ENCODE measurements at regions not wholly inside any gene's neighbourhood (a gene's known extent, or its start where the extent isn't known, plus 50 kb on each side); places are given as distances from the start of the nearest gene placed in this dataset.

DNA sequence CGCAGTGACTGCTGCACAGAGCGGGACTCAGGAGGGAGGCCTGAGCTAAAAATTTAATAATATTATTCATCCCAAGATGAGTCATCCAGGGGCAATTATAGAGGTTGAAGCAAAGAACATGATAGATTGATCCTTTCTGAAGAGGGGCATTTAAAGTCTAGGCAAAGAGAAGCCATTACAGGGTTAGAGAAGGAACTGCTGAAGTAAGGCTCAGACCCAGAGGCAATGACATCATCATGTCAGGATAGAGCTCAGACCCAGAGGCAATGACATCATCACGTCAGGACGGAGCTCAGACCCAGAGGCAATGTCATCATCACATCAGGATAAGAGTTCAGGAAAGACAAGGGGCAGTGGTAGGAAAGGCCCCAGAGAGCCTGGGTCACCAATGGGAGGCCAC is 184.0 kb downstream of the TMEM18 start:
- H3K4me3 ChIP-seq (ENCODE audit: low read length) = no peak overlapping the region
- H3K9me3 ChIP-seq (ENCODE audit: low read length) = no peaks in the 10 kb centered on the region
- H3K27ac ChIP-seq (ENCODE audit: low read length) = no peak overlapping the region
- no peaks in the 10 kb centered on the region for H4K20me1 ChIP-seq (ENCODE audit: low read length)
- no peaks in the 10 kb centered on the region for H3K4me1 ChIP-seq (ENCODE audit: insufficient read depth, low read length)
- H3K36me3 ChIP-seq (ENCODE audit: low read depth, low read length) = no peaks in the 10 kb centered on the region
- H3F3A ChIP-seq (ENCODE audit: low read length, unreplicated experiment) = no peaks in the 10 kb centered on the region
- ATAC-seq = no peak
- no peak overlapping the region for H3K4me2 ChIP-seq (ENCODE audit: low read length)
- no peaks in the 10 kb centered on the region for H3K79me2 ChIP-seq (ENCODE audit: low read length)
- DNase-seq = no peak
- BruUV-seq (replicated peaks) = no TSS peak
- TF ChIP-seq, protein P1, sequence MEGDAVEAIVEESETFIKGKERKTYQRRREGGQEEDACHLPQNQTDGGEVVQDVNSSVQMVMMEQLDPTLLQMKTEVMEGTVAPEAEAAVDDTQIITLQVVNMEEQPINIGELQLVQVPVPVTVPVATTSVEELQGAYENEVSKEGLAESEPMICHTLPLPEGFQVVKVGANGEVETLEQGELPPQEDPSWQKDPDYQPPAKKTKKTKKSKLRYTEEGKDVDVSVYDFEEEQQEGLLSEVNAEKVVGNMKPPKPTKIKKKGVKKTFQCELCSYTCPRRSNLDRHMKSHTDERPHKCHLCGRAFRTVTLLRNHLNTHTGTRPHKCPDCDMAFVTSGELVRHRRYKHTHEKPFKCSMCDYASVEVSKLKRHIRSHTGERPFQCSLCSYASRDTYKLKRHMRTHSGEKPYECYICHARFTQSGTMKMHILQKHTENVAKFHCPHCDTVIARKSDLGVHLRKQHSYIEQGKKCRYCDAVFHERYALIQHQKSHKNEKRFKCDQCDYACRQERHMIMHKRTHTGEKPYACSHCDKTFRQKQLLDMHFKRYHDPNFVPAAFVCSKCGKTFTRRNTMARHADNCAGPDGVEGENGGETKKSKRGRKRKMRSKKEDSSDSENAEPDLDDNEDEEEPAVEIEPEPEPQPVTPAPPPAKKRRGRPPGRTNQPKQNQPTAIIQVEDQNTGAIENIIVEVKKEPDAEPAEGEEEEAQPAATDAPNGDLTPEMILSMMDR (conservative IDR thresholded peaks at IDR 0.05; ENCODE audit: low read depth, low read length) = no peak
- TF ChIP-seq EZH2phosphoT487 (IDR thresholded peaks at IDR 0.05; ENCODE audit: borderline replicate concordance, low read length) = no peak
- no peak for TF ChIP-seq EZH2 (IDR thresholded peaks at IDR 0.05; ENCODE audit: low read length, unreplicated experiment)
- no peak overlapping the region for H2AFZ ChIP-seq (ENCODE audit: low read length)
- no peak overlapping the region for H3K9ac ChIP-seq (ENCODE audit: low read length)
- H3K27me3 ChIP-seq (ENCODE audit: low read length) = peaks cover 55% of the 10 kb centered on the region
- intact Hi-C loops (cut with micrococcal nuclease) = no loop called here
- H3K9me2 ChIP-seq (replicated peaks; ENCODE audit: low read length) = no peaks in the 10 kb centered on the region
- ChIA-PET POLR2A (ENCODE audit: unreplicated experiment) (no interaction called here), CTCF (no interaction called here)

DNA sequence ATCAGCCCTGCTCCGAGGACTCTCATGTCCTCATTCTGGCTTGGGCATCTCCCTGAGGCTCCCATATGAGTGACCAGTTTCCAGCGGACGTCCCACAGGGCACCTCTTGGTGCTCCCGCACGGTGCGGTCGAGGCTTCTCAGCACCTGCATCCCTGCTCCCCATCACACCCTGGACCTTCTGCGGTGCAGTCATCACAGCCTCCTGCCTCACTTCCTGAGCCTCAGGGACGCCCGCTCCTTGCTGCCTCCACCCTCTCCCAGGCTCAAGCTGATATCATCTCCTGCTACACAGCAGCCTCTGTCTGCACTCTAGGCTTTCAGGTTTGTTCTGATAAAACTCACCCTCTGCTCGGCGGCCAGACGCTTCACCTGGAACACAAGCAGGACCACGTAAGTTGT is 185.0 kb downstream of the TMEM18 start:
- Histone ChIP-seq H3K4me2 (ENCODE audit: low read length) (no peak overlapping the region), H3K9ac (ENCODE audit: low read length) (no peak overlapping the region), H3K79me2 (ENCODE audit: low read length) (no peaks in the 10 kb centered on the region), H3K27me3 (ENCODE audit: low read length) (peaks cover 49% of the 10 kb centered on the region), H3F3A (ENCODE audit: low read length, unreplicated experiment) (no peaks in the 10 kb centered on the region), H4K20me1 (ENCODE audit: low read length) (no peaks in the 10 kb centered on the region), H3K36me3 (ENCODE audit: low read depth, low read length) (no peaks in the 10 kb centered on the region), H3K9me3 (ENCODE audit: low read length) (no peaks in the 10 kb centered on the region), H3K27ac (ENCODE audit: low read length) (no peak overlapping the region), H3K4me3 (ENCODE audit: low read length) (no peak overlapping the region), H3K4me1 (ENCODE audit: insufficient read depth, low read length) (no peaks in the 10 kb centered on the region), H3K9me2 (replicated peaks; ENCODE audit: low read length) (no peaks in the 10 kb centered on the region), H2AFZ (ENCODE audit: low read length) (no peak overlapping the region)
- no peak for DNase-seq
- intact Hi-C loops (cut with micrococcal nuclease) = no loop called here
- ATAC-seq = no peak
- CTCF ChIA-PET = no interaction called here
- TF ChIP-seq EZH2phosphoT487 (IDR thresholded peaks at IDR 0.05; ENCODE audit: borderline replicate concordance, low read length) (no peak), EZH2 (IDR thresholded peaks at IDR 0.05; ENCODE audit: low read length, unreplicated experiment) (no peak)
- TF ChIP-seq, protein P1 (conservative IDR thresholded peaks at IDR 0.05; ENCODE audit: low read depth, low read length) = no peak
- POLR2A ChIA-PET (ENCODE audit: unreplicated experiment) = no interaction called here
- no TSS peak for BruUV-seq (replicated peaks)

- BruUV-seq (replicated peaks) = no TSS peak
- ChIA-PET CTCF (no interaction called here), POLR2A (ENCODE audit: unreplicated experiment) (no interaction called here)
- Histone ChIP-seq H4K20me1 (ENCODE audit: low read length) (no peaks in the 10 kb centered on the region), H3K9me3 (ENCODE audit: low read length) (no peaks in the 10 kb centered on the region), H3K4me1 (ENCODE audit: insufficient read depth, low read length) (no peaks in the 10 kb centered on the region), H3K4me3 (ENCODE audit: low read length) (no peak overlapping the region), H3K79me2 (ENCODE audit: low read length) (no peaks in the 10 kb centered on the region), H3F3A (ENCODE audit: low read length, unreplicated experiment) (no peaks in the 10 kb centered on the region), H3K27me3 (ENCODE audit: low read length) (peaks cover 64% of the 10 kb centered on the region), H3K27ac (ENCODE audit: low read length) (no peak overlapping the region), H3K9me2 (replicated peaks; ENCODE audit: low read length) (no peaks in the 10 kb centered on the region), H3K4me2 (ENCODE audit: low read length) (no peak overlapping the region), H3K36me3 (ENCODE audit: low read depth, low read length) (no peaks in the 10 kb centered on the region), H3K9ac (ENCODE audit: low read length) (no peak overlapping the region), H2AFZ (ENCODE audit: low read length) (no peak overlapping the region)
- DNase-seq (no peak), ATAC-seq (no peak)
- TF ChIP-seq, protein P1 (conservative IDR thresholded peaks at IDR 0.05; ENCODE audit: low read depth, low read length) = no peak
- intact Hi-C loops (cut with micrococcal nuclease) = no loop called here
Observed at GRCh38 chr2:489838-490237, 187.4 kb downstream of the TMEM18 start.

Measured in PC-3 (cell line).